ENCODE measurements at regions not wholly inside any gene's neighbourhood (a gene's known extent, or its start where the extent isn't known, plus 50 kb on each side); places are given as distances from the start of the nearest gene placed in this dataset.
A peak's percentile ranks its signal among the peaks of the same experiment; 100 is the strongest.

GRCh38 chr10:6657669-6658068 lies 77.6 kb upstream of the PRKCQ start:
- Mint-ChIP-seq H3K9me3 (no peaks in the 10 kb centered on the region), H3K4me1 (peaks cover 0 to 8% (median 1%) of the 10 kb centered on the region in 4 donors), H3K36me3 (peaks cover 0 to 2% (median 0%) of the 10 kb centered on the region in 3 donors), H3K27me3 (peaks cover 0 to 5% (median 0%) of the 10 kb centered on the region in 5 donors), H3K27ac (peak overlapping the region in 1 of 10 donors; percentile 12), H3K4me3 (no peak overlapping the region)
- ATAC-seq, result no peak
- no peak for DNase-seq
- POLR2A ChIA-PET, result no interaction called here

- peaks cover 0 to 2% (median 0%) of the 10 kb centered on the region in 3 donors for H3K36me3 Mint-ChIP-seq
- H3K4me3 Mint-ChIP-seq, result no peak overlapping the region
- H3K4me1 Mint-ChIP-seq, result peaks cover 0 to 8% (median 1%) of the 10 kb centered on the region in 4 donors
- no peak for DNase-seq
- no peak for ATAC-seq
- H3K27me3 Mint-ChIP-seq, result peaks cover 0 to 5% (median 0%) of the 10 kb centered on the region in 5 donors
- POLR2A ChIA-PET, result no interaction called here
- H3K9me3 Mint-ChIP-seq, result no peaks in the 10 kb centered on the region
- no peak overlapping the region for H3K27ac Mint-ChIP-seq
Measured at GRCh38 chr10:6657196-6657595, 77.1 kb upstream of the PRKCQ start.

GRCh38 chr10:6654571-6654970 lies 74.5 kb upstream of the PRKCQ start:
- Mint-ChIP-seq H3K36me3 (peaks cover 0 to 2% (median 0%) of the 10 kb centered on the region in 3 donors), H3K27ac (no peak overlapping the region), H3K4me3 (no peak overlapping the region), H3K4me1 (peaks cover 0 to 6% (median 1%) of the 10 kb centered on the region in 4 donors), H3K9me3 (no peaks in the 10 kb centered on the region), H3K27me3 (peaks cover 0 to 5% (median 0%) of the 10 kb centered on the region in 5 donors)
- ATAC-seq, result no peak
- no peak for DNase-seq
- POLR2A ChIA-PET, result interaction anchor here (0.5 kb wide), 1 partner anchor 163 kb away, joined by 3 read pairs; no protein-coding TSS in a partner anchor

- Mint-ChIP-seq H3K9me3 (no peaks in the 10 kb centered on the region), H3K4me3 (no peak overlapping the region), H3K27ac (no peak overlapping the region), H3K36me3 (peaks cover 0 to 2% (median 0%) of the 10 kb centered on the region in 3 donors), H3K4me1 (peaks cover 2 to 8% (median 6%) of the 10 kb centered on the region in 4 donors), H3K27me3 (no peaks in the 10 kb centered on the region)
- no peak for DNase-seq
- ATAC-seq, result no peak
- POLR2A ChIA-PET, result no interaction called here
Measured at GRCh38 chr10:6650586-6650985, 70.5 kb upstream of the PRKCQ start.

GRCh38 chr10:6649903-6650302 lies 69.8 kb upstream of the PRKCQ start:
- DNase-seq (no peak), ATAC-seq (no peak)
- no peaks in the 10 kb centered on the region for H3K36me3 Mint-ChIP-seq
- POLR2A ChIA-PET, result no interaction called here
- no peak overlapping the region for H3K4me3 Mint-ChIP-seq
- peaks cover 1 to 8% (median 6%) of the 10 kb centered on the region in 4 donors for H3K4me1 Mint-ChIP-seq
- no peak overlapping the region for H3K27ac Mint-ChIP-seq
- no peaks in the 10 kb centered on the region for H3K27me3 Mint-ChIP-seq
- no peaks in the 10 kb centered on the region for H3K9me3 Mint-ChIP-seq

GRCh38 chr10:6648894-6649720 lies 69.0 kb upstream of the PRKCQ start:
- Mint-ChIP-seq H3K9me3 (no peaks in the 10 kb centered on the region), H3K4me3 (no peak overlapping the region), H3K27me3 (no peaks in the 10 kb centered on the region), H3K36me3 (no peaks in the 10 kb centered on the region), H3K4me1 (peaks cover 1 to 8% (median 7%) of the 10 kb centered on the region in 4 donors), H3K27ac (no peak overlapping the region)
- DNase-seq, result no peak
- POLR2A ChIA-PET, result no interaction called here
- ATAC-seq, result no peak

GRCh38 chr10:6647811-6648526 lies 67.9 kb upstream of the PRKCQ start:
- Mint-ChIP-seq H3K27ac (peak overlapping the region in 4 of 10 donors; percentile 20 to 71 (median 46)), H3K36me3 (no peaks in the 10 kb centered on the region), H3K4me1 (peaks cover 3 to 16% (median 15%) of the 10 kb centered on the region in 4 donors), H3K9me3 (no peaks in the 10 kb centered on the region), H3K4me3 (no peak overlapping the region), H3K27me3 (no peaks in the 10 kb centered on the region)
- ATAC-seq (peak; percentile 92 to 97), DNase-seq (peak; percentile 40 to 86 (median 71))
- POLR2A ChIA-PET, result interaction anchor here (0.7 to 1.1 kb wide), 4 partner anchors 47 to 179 kb away, joined by 3 to 4 read pairs (median 3); no protein-coding TSS in a partner anchor

GRCh38 chr10:6643962-6644361 lies 63.9 kb upstream of the PRKCQ start:
- ATAC-seq (no peak), DNase-seq (no peak)
- Mint-ChIP-seq H3K4me1 (peaks cover 5 to 24% (median 22%) of the 10 kb centered on the region in 4 donors), H3K4me3 (no peak overlapping the region), H3K9me3 (no peaks in the 10 kb centered on the region), H3K36me3 (peaks cover 0 to 7% (median 2%) of the 10 kb centered on the region in 3 donors), H3K27me3 (no peaks in the 10 kb centered on the region), H3K27ac (peak overlapping the region in 3 of 10 donors; percentile 6 to 36 (median 29))
- POLR2A ChIA-PET, result interaction anchor here (0.8 to 1.0 kb wide), 2 partner anchors 18 to 60 kb away, joined by 3 read pairs; no protein-coding TSS in a partner anchor

- peak overlapping the region in 1 of 10 donors; percentile 19 for H3K4me3 Mint-ChIP-seq
- peak overlapping the region in 4 of 10 donors; percentile 4 to 86 (median 62) for H3K27ac Mint-ChIP-seq
- ATAC-seq, result no peak
- no peak for DNase-seq
- POLR2A ChIA-PET, result interaction anchor here (0.5 to 1.0 kb wide), 2 partner anchors 47 to 59 kb away, joined by 3 to 4 read pairs; no protein-coding TSS in a partner anchor
- H3K4me1 Mint-ChIP-seq, result peaks cover 4 to 20% (median 19%) of the 10 kb centered on the region in 4 donors
- H3K27me3 Mint-ChIP-seq, result no peaks in the 10 kb centered on the region
- no peaks in the 10 kb centered on the region for H3K9me3 Mint-ChIP-seq
- H3K36me3 Mint-ChIP-seq, result peaks cover 0 to 10% (median 2%) of the 10 kb centered on the region in 3 donors
Measured at GRCh38 chr10:6642876-6643275, 62.8 kb upstream of the PRKCQ start.

- Mint-ChIP-seq H3K4me1 (peaks cover 10 to 38% (median 30%) of the 10 kb centered on the region in 4 donors), H3K27me3 (no peaks in the 10 kb centered on the region), H3K27ac (no peak overlapping the region), H3K36me3 (peaks cover 0 to 10% (median 5%) of the 10 kb centered on the region in 3 donors), H3K4me3 (no peak overlapping the region), H3K9me3 (no peaks in the 10 kb centered on the region)
- DNase-seq (no peak), ATAC-seq (no peak)
- POLR2A ChIA-PET, result no interaction called here
Measured at GRCh38 chr10:6640433-6641040, 60.5 kb upstream of the PRKCQ start.

- no peak overlapping the region for H3K4me3 Mint-ChIP-seq
- peaks cover 10 to 30% (median 18%) of the 10 kb centered on the region in 4 donors for H3K4me1 Mint-ChIP-seq
- no peaks in the 10 kb centered on the region for H3K27me3 Mint-ChIP-seq
- POLR2A ChIA-PET, result no interaction called here
- peaks cover 0 to 10% (median 8%) of the 10 kb centered on the region in 3 donors for H3K36me3 Mint-ChIP-seq
- peak overlapping the region in 3 of 10 donors; percentile 14 to 64 (median 56) for H3K27ac Mint-ChIP-seq
- ATAC-seq, result no peak
- no peak for DNase-seq
- no peaks in the 10 kb centered on the region for H3K9me3 Mint-ChIP-seq
Measured at GRCh38 chr10:6637053-6637452, 57.0 kb upstream of the PRKCQ start.

- H3K36me3 Mint-ChIP-seq, result peaks cover 0 to 6% (median 4%) of the 10 kb centered on the region in 3 donors
- peaks cover 12 to 38% (median 21%) of the 10 kb centered on the region in 4 donors for H3K4me1 Mint-ChIP-seq
- ATAC-seq, result no peak
- POLR2A ChIA-PET, result no interaction called here
- H3K9me3 Mint-ChIP-seq, result no peaks in the 10 kb centered on the region
- no peaks in the 10 kb centered on the region for H3K27me3 Mint-ChIP-seq
- peak overlapping the region in 1 of 10 donors; percentile 52 for H3K4me3 Mint-ChIP-seq
- H3K27ac Mint-ChIP-seq, result peak overlapping the region in 8 of 10 donors; percentile 5 to 77 (median 60)
- DNase-seq, result peak in 2 of 10 donors; percentile 5 to 25
Measured at GRCh38 chr10:6635784-6636183, 55.7 kb upstream of the PRKCQ start.

Measured in naive thymus-derived CD8-positive, alpha-beta T cell (primary cell).